ENCODE measurements at regions not wholly inside any gene's neighbourhood (a gene's known extent, or its start where the extent isn't known, plus 50 kb on each side); places are given as distances from the start of the nearest gene placed in this dataset.

DNA sequence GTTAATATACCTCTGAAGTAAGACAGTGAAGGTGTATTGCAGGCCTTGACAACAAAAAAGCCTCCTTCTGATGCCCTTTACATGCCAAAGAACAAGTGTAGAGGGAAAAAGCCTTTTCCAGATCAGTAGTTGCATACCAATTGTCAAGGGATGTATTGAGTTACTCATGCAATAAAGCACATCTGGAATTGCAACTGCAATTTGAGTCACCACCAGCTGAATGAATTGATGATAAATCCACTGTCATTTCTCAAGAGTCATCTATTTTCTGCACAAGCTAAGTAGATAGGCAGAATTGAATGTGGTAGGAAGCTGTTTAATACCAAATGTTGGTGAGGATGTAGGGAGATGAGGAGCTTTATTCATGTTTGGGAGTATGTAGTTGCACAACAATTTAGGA, 325.9 kb upstream of the SMIM30 start:
- no peak overlapping the region for H2AFZ ChIP-seq (ENCODE audit: low read length)
- H3K9me2 ChIP-seq (ENCODE audit: insufficient read depth, low read length) = no peaks in the 10 kb centered on the region
- ChIA-PET POLR2A (no interaction called here), CTCF (ENCODE audit: unreplicated experiment) (no interaction called here)
- no peak overlapping the region for H3K4me2 ChIP-seq (ENCODE audit: low read length)
- intact Hi-C loops (cut with micrococcal nuclease; ENCODE audit: unreplicated experiment) = no loop called here
- no peak overlapping the region for H3K4me3 ChIP-seq (ENCODE audit: low read depth, low read length, poor library complexity, severe bottlenecking)
- DNase-seq (ENCODE audit: low spot score) = no peak
- BruUV-seq (replicated peaks) = no TSS peak
- no peak overlapping the region for H3K27ac ChIP-seq (ENCODE audit: low read depth, low read length, poor library complexity, severe bottlenecking)
- no peak for TF ChIP-seq EZH2phosphoT487 (IDR thresholded peaks at IDR 0.05; ENCODE audit: borderline replicate concordance, low read depth, low read length)
- TF ChIP-seq, protein P1, sequence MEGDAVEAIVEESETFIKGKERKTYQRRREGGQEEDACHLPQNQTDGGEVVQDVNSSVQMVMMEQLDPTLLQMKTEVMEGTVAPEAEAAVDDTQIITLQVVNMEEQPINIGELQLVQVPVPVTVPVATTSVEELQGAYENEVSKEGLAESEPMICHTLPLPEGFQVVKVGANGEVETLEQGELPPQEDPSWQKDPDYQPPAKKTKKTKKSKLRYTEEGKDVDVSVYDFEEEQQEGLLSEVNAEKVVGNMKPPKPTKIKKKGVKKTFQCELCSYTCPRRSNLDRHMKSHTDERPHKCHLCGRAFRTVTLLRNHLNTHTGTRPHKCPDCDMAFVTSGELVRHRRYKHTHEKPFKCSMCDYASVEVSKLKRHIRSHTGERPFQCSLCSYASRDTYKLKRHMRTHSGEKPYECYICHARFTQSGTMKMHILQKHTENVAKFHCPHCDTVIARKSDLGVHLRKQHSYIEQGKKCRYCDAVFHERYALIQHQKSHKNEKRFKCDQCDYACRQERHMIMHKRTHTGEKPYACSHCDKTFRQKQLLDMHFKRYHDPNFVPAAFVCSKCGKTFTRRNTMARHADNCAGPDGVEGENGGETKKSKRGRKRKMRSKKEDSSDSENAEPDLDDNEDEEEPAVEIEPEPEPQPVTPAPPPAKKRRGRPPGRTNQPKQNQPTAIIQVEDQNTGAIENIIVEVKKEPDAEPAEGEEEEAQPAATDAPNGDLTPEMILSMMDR (conservative IDR thresholded peaks at IDR 0.05; ENCODE audit: low read length) = no peak
- H4K20me1 ChIP-seq (ENCODE audit: insufficient read depth, low read length) = no peaks in the 10 kb centered on the region
- H3K4me1 ChIP-seq (ENCODE audit: insufficient read depth, low read length, poor library complexity, severe bottlenecking) = no peaks in the 10 kb centered on the region
- H3K79me2 ChIP-seq (ENCODE audit: insufficient read depth, low read depth, low read length) = no peaks in the 10 kb centered on the region
- H3K36me3 ChIP-seq (ENCODE audit: insufficient read depth, low read length) = no peaks in the 10 kb centered on the region
- H3K9me3 ChIP-seq (ENCODE audit: low read length) = no peaks in the 10 kb centered on the region

GRCh38 chr7:113440173-113440572, 321.8 kb upstream of the SMIM30 start:
- Histone ChIP-seq H3K79me2 (ENCODE audit: insufficient read depth, low read depth, low read length) (no peaks in the 10 kb centered on the region), H3K9me3 (ENCODE audit: low read length) (no peaks in the 10 kb centered on the region), H3K36me3 (ENCODE audit: insufficient read depth, low read length) (no peaks in the 10 kb centered on the region), H3K4me3 (ENCODE audit: low read depth, low read length, poor library complexity, severe bottlenecking) (no peak overlapping the region), H3K27ac (ENCODE audit: low read depth, low read length, poor library complexity, severe bottlenecking) (no peak overlapping the region), H3K4me2 (ENCODE audit: low read length) (no peak overlapping the region), H3K9me2 (ENCODE audit: insufficient read depth, low read length) (no peaks in the 10 kb centered on the region), H2AFZ (ENCODE audit: low read length) (no peak overlapping the region), H3K4me1 (ENCODE audit: insufficient read depth, low read length, poor library complexity, severe bottlenecking) (no peaks in the 10 kb centered on the region), H4K20me1 (ENCODE audit: insufficient read depth, low read length) (no peaks in the 10 kb centered on the region)
- TF ChIP-seq, protein P1 (conservative IDR thresholded peaks at IDR 0.05; ENCODE audit: low read length) = no peak
- no peak for TF ChIP-seq EZH2phosphoT487 (IDR thresholded peaks at IDR 0.05; ENCODE audit: borderline replicate concordance, low read depth, low read length)
- ChIA-PET POLR2A (interaction anchor here (0.6 kb wide), 1 partner anchor 9 kb away, joined by 3 read pairs; no protein-coding TSS in a partner anchor), CTCF (ENCODE audit: unreplicated experiment) (no interaction called here)
- DNase-seq (ENCODE audit: low spot score) = no peak
- no TSS peak for BruUV-seq (replicated peaks)
- intact Hi-C loops (cut with micrococcal nuclease; ENCODE audit: unreplicated experiment) = no loop called here

DNA sequence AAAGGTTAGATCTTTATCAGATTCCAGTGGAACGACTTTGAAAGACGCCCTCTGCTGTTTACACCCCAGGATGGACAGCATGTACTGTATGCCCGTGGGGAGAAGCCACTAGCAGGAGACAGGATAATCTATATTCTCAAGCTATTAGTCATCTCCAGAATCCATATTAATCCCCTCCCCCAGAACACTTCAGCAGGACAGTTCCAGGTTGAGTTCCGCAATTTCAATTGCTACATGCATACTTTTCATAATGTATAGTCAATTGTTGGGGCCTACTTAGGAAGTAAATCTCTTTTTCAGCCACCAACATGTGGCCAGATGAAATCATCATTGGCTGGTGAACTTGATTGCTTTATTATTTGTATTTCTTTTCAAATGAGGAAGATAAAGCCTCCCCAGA, 313.1 kb upstream of the SMIM30 start:
- H3K4me1 ChIP-seq (ENCODE audit: insufficient read depth, low read length, poor library complexity, severe bottlenecking) = no peaks in the 10 kb centered on the region
- no peaks in the 10 kb centered on the region for H3K9me3 ChIP-seq (ENCODE audit: low read length)
- intact Hi-C loops (cut with micrococcal nuclease; ENCODE audit: unreplicated experiment) = no loop called here
- H4K20me1 ChIP-seq (ENCODE audit: insufficient read depth, low read length) = no peaks in the 10 kb centered on the region
- no TSS peak for BruUV-seq (replicated peaks)
- H2AFZ ChIP-seq (ENCODE audit: low read length) = no peak overlapping the region
- H3K4me2 ChIP-seq (ENCODE audit: low read length) = no peak overlapping the region
- ChIA-PET POLR2A (interaction anchor here (0.6 kb wide), 1 partner anchor 277 kb away, joined by 4 read pairs; no protein-coding TSS in a partner anchor), CTCF (ENCODE audit: unreplicated experiment) (no interaction called here)
- no peaks in the 10 kb centered on the region for H3K9me2 ChIP-seq (ENCODE audit: insufficient read depth, low read length)
- TF ChIP-seq, protein P1 (conservative IDR thresholded peaks at IDR 0.05; ENCODE audit: low read length) = no peak
- TF ChIP-seq EZH2phosphoT487 (IDR thresholded peaks at IDR 0.05; ENCODE audit: borderline replicate concordance, low read depth, low read length) = no peak
- H3K36me3 ChIP-seq (ENCODE audit: insufficient read depth, low read length) = no peaks in the 10 kb centered on the region
- no peak overlapping the region for H3K27ac ChIP-seq (ENCODE audit: low read depth, low read length, poor library complexity, severe bottlenecking)
- no peak for DNase-seq (ENCODE audit: low spot score)
- no peaks in the 10 kb centered on the region for H3K79me2 ChIP-seq (ENCODE audit: insufficient read depth, low read depth, low read length)
- no peak overlapping the region for H3K4me3 ChIP-seq (ENCODE audit: low read depth, low read length, poor library complexity, severe bottlenecking)

All from OCI-LY7 (cell line).